ENCODE measurements at regions not wholly inside any gene's neighbourhood (a gene's known extent, or its start where the extent isn't known, plus 50 kb on each side); places are given as distances from the start of the nearest gene placed in this dataset.

DNA sequence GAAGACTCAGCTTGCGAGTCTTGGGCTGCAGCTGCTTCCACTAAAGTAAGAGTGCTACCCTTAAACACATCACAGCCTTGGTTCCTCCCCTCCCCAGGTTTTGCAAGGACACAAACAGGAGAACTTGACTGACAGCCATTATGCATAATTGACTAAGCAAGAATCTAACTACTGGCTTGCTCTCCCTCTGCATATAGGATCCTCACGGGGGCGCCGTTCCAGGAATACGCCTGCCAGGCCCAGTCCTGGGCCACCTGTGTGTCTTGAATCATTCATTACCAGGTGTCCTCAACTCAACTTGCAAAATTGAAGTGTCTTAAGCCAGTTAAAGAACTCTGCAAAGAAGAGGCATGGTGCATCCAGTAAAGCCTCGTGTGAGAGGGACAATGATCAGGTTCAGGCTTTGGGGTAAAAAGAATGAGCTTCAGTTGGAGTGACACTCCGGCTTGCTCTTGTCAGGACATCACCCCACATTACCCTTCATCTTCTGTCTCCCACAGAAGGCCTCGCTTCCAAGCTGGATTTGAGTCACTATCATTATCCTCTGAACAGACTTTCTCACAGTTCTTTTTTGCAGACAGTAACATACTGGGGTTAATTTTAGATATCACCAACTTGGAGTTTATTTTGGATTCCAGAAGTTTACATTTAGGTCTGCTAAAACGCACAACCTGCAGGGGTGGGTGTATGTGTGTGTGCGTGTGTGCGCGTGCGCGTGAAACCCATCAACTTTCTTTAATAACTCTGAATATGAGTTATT is 273.5 kb upstream of the HS3ST1 start:
- Histone ChIP-seq H3K18ac (ENCODE audit: low read depth, low read length) (no peak overlapping the region), H3K27me3 (ENCODE audit: control insufficient read depth, insufficient read depth, low read length) (no peaks in the 10 kb centered on the region), H3K9ac (ENCODE audit: low read depth, low read length) (no peak overlapping the region), H3K4me3 (ENCODE audit: insufficient read depth, low read depth, low read length) (no peak overlapping the region), H4K8ac (ENCODE audit: low read depth in 2 of 2, low read length in 2 of 2) (no peak overlapping the region), H3K79me1 (ENCODE audit: low read depth in 1 of 2, low read length in 2 of 2) (no peaks in the 10 kb centered on the region), H3K36me3 (ENCODE audit: control insufficient read depth, insufficient read depth, low read length) (no peaks in the 10 kb centered on the region), H3K14ac (replicated peaks; ENCODE audit: low read depth, low read length) (peak overlapping the region; percentile 17), H2BK15ac (ENCODE audit: low read depth, low read length) (peak overlapping the region; percentile 3; the same call in 1 of the 3 replicates), H2BK20ac (ENCODE audit: low read depth, low read length) (peak overlapping the region; percentile 18; the same call in 1 of the 2 replicates), H4K5ac (ENCODE audit: low read depth, low read length) (no peak overlapping the region), H3K4me2 (ENCODE audit: low read depth, low read length) (no peak overlapping the region), H3K4ac (ENCODE audit: low read depth, low read length) (no peak overlapping the region), H2AK9ac (replicated peaks; ENCODE audit: low read depth, low read length, poor library complexity) (no peak overlapping the region), H4K20me1 (ENCODE audit: insufficient read depth, low read length) (no peaks in the 10 kb centered on the region), H3K9me1 (ENCODE audit: insufficient read depth, low read length) (peaks cover 7% of the 10 kb centered on the region), H3K4me1 (ENCODE audit: control insufficient read depth, insufficient read depth, low read length) (peaks cover 10% of the 10 kb centered on the region), H3K27ac (ENCODE audit: insufficient read depth, low read length) (no peak overlapping the region), H2AFZ (replicated peaks; ENCODE audit: low read length, poor library complexity) (no peak overlapping the region), H3K56ac (ENCODE audit: extremely low read depth, insufficient read depth, low read length) (no peak overlapping the region), H2BK120ac (ENCODE audit: low read depth, low read length) (peak overlapping the region; percentile 10; the same call in 1 of the 2 replicates), H3K23ac (ENCODE audit: low read depth, low read length) (no peak overlapping the region), H2AK5ac (ENCODE audit: low read depth, low read length) (no peak overlapping the region; the same call in 1 of the 2 replicates), H3K9me3 (ENCODE audit: control insufficient read depth, insufficient read depth, low read length) (no peaks in the 10 kb centered on the region), H2BK5ac (ENCODE audit: low read depth, low read length, poor library complexity, severe bottlenecking) (no peak overlapping the region), H4K91ac (ENCODE audit: insufficient read depth, low read depth, low read length) (no peak overlapping the region)
- POLR2A ChIA-PET (ENCODE audit: unreplicated experiment) = no interaction called here
- WGBS, 2 experiments (ENCODE audit: extremely low coverage in 2 of 2, insufficient read length in 1 of 2) = no CpG with 5 or more reads among the region's 14 CpGs
- DNase-seq (no peak), ATAC-seq (ENCODE audit: low read depth) (no peak)
- intact Hi-C loops (cut with micrococcal nuclease) = no loop called here
- TF ChIP-seq, protein P1, sequence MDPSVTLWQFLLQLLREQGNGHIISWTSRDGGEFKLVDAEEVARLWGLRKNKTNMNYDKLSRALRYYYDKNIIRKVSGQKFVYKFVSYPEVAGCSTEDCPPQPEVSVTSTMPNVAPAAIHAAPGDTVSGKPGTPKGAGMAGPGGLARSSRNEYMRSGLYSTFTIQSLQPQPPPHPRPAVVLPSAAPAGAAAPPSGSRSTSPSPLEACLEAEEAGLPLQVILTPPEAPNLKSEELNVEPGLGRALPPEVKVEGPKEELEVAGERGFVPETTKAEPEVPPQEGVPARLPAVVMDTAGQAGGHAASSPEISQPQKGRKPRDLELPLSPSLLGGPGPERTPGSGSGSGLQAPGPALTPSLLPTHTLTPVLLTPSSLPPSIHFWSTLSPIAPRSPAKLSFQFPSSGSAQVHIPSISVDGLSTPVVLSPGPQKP (IDR thresholded peaks at IDR 0.05; ENCODE audit: borderline replicate concordance, low read depth, low read length) = no peak
- no peak for TF ChIP-seq RAD21 (IDR thresholded peaks at IDR 0.05; ENCODE audit: low read length)
- TF ChIP-seq MAZ (IDR thresholded peaks at IDR 0.05; ENCODE audit: borderline replicate concordance, low read depth, low read length) = no peak
- TF ChIP-seq RFX5 (IDR thresholded peaks at IDR 0.05; ENCODE audit: low read depth, low read length) = no peak
- no peak for TF ChIP-seq CHD1 (IDR thresholded peaks at IDR 0.05; ENCODE audit: low read depth, low read length)
- TF ChIP-seq, protein P2, sequence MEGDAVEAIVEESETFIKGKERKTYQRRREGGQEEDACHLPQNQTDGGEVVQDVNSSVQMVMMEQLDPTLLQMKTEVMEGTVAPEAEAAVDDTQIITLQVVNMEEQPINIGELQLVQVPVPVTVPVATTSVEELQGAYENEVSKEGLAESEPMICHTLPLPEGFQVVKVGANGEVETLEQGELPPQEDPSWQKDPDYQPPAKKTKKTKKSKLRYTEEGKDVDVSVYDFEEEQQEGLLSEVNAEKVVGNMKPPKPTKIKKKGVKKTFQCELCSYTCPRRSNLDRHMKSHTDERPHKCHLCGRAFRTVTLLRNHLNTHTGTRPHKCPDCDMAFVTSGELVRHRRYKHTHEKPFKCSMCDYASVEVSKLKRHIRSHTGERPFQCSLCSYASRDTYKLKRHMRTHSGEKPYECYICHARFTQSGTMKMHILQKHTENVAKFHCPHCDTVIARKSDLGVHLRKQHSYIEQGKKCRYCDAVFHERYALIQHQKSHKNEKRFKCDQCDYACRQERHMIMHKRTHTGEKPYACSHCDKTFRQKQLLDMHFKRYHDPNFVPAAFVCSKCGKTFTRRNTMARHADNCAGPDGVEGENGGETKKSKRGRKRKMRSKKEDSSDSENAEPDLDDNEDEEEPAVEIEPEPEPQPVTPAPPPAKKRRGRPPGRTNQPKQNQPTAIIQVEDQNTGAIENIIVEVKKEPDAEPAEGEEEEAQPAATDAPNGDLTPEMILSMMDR (conservative IDR thresholded peaks at IDR 0.05; ENCODE audit: low read depth, low read length) = no peak
- TF ChIP-seq NFE2L2 (IDR thresholded peaks at IDR 0.05; ENCODE audit: low read depth, low read length) = no peak
- no peak for TF ChIP-seq SMC3 (IDR thresholded peaks at IDR 0.05; ENCODE audit: low read depth, low read length)
- dilution Hi-C loops (cut with HindIII; ENCODE audit: low sequenced_read_pairs, unreplicated experiment) = no loop called here
- BruUV-seq (replicated peaks) = no TSS peak
- in situ Hi-C loops (cut with MboI; ENCODE audit: low sequenced_read_pairs) = no loop called here
- CTCF ChIA-PET = no interaction called here
